ENCODE measurements at regions not wholly inside any gene's neighbourhood (a gene's known extent, or its start where the extent isn't known, plus 50 kb on each side); places are given as distances from the start of the nearest gene placed in this dataset.

- Histone ChIP-seq H3K4me3 (no peak overlapping the region), H3K9me3 (no peaks in the 10 kb centered on the region), H3K27me3 (no peaks in the 10 kb centered on the region), H3K27ac (no peak overlapping the region), H3K4me1 (peaks cover 0 to 3% (median 0%) of the 10 kb centered on the region in 4 donors), H3K36me3 (no peaks in the 10 kb centered on the region)
- DNase-seq (ENCODE audit: low spot score in 2 of 2) = no peak
- no peak for TF ChIP-seq EP300 (IDR thresholded peaks at IDR 0.05)
- no peak for TF ChIP-seq POLR2A (IDR thresholded peaks at IDR 0.05)
- TF ChIP-seq CTCF (IDR thresholded peaks at IDR 0.05) = no peak
- 73 to 75% methylated on average over 15 of the region's 15 CpGs for WGBS, 2 donors
Observed at GRCh38 chr11:130625578-130626306, 177.3 kb downstream of the ADAMTS15 start.

- Histone ChIP-seq H3K36me3 (no peaks in the 10 kb centered on the region), H3K4me3 (no peak overlapping the region), H3K27me3 (no peaks in the 10 kb centered on the region), H3K9me3 (no peaks in the 10 kb centered on the region), H3K4me1 (peaks cover 0 to under 1% (median 0%) of the 10 kb centered on the region in 4 donors), H3K27ac (no peak overlapping the region)
- WGBS, 2 donors = 72 to 75% methylated on average over 9 of the region's 9 CpGs
- TF ChIP-seq EP300 (IDR thresholded peaks at IDR 0.05) = no peak
- TF ChIP-seq POLR2A (IDR thresholded peaks at IDR 0.05) = no peak
- TF ChIP-seq CTCF (IDR thresholded peaks at IDR 0.05) = no peak
- no peak for DNase-seq (ENCODE audit: low spot score in 2 of 2)
Observed at GRCh38 chr11:130629039-130629438, 180.6 kb downstream of the ADAMTS15 start.

- H3K4me1 ChIP-seq = peaks cover 0 to 11% (median 0%) of the 10 kb centered on the region in 4 donors
- 94 to 95% methylated on average over 3 of the region's 3 CpGs for WGBS, 2 donors
- no peak for DNase-seq (ENCODE audit: low spot score in 2 of 2)
- no peak overlapping the region for H3K4me3 ChIP-seq
- no peaks in the 10 kb centered on the region for H3K9me3 ChIP-seq
- no peak for TF ChIP-seq POLR2A (IDR thresholded peaks at IDR 0.05)
- TF ChIP-seq EP300 (IDR thresholded peaks at IDR 0.05) = no peak
- TF ChIP-seq CTCF (IDR thresholded peaks at IDR 0.05) = no peak
- no peaks in the 10 kb centered on the region for H3K36me3 ChIP-seq
- no peaks in the 10 kb centered on the region for H3K27me3 ChIP-seq
- no peak overlapping the region for H3K27ac ChIP-seq
Observed at GRCh38 chr11:130631119-130631518, 182.7 kb downstream of the ADAMTS15 start.

GRCh38 chr11:130633466-130633865 lies 185.0 kb downstream of the ADAMTS15 start:
- Histone ChIP-seq H3K4me1 (peaks cover 0 to 15% (median 0%) of the 10 kb centered on the region in 4 donors), H3K4me3 (no peak overlapping the region), H3K27ac (no peak overlapping the region), H3K36me3 (no peaks in the 10 kb centered on the region), H3K9me3 (no peaks in the 10 kb centered on the region), H3K27me3 (no peaks in the 10 kb centered on the region)
- TF ChIP-seq EP300 (IDR thresholded peaks at IDR 0.05) (no peak), CTCF (IDR thresholded peaks at IDR 0.05) (no peak), POLR2A (IDR thresholded peaks at IDR 0.05) (no peak)
- WGBS, 2 donors = 52 to 53% methylated on average over 2 of the region's 2 CpGs
- no peak for DNase-seq (ENCODE audit: low spot score in 2 of 2)

- 88 to 91% methylated on average over 4 of the region's 4 CpGs for WGBS, 2 donors
- H3K9me3 ChIP-seq = no peaks in the 10 kb centered on the region
- DNase-seq (ENCODE audit: low spot score in 2 of 2) = no peak
- no peak overlapping the region for H3K4me3 ChIP-seq
- no peaks in the 10 kb centered on the region for H3K36me3 ChIP-seq
- H3K27me3 ChIP-seq = no peaks in the 10 kb centered on the region
- peaks cover 0 to 19% (median 0%) of the 10 kb centered on the region in 4 donors for H3K4me1 ChIP-seq
- no peak overlapping the region for H3K27ac ChIP-seq
- TF ChIP-seq POLR2A (IDR thresholded peaks at IDR 0.05) = no peak
- no peak for TF ChIP-seq CTCF (IDR thresholded peaks at IDR 0.05)
- TF ChIP-seq EP300 (IDR thresholded peaks at IDR 0.05) = no peak
Observed at GRCh38 chr11:130634186-130634585, 185.7 kb downstream of the ADAMTS15 start.
